ENCODE measurements at regions not wholly inside any gene's neighbourhood (a gene's known extent, or its start where the extent isn't known, plus 50 kb on each side); places are given as distances from the start of the nearest gene placed in this dataset.

GRCh38 chr13:50387051-50387581 is 371.9 kb downstream of the KCNRG start:
- no peaks in the 10 kb centered on the region for H3K36me3 ChIP-seq
- intact Hi-C loops (cut with DNase I): no loop called here

GRCh38 chr13:50388481-50388880 is 373.2 kb downstream of the KCNRG start:
- H3K36me3 ChIP-seq: no peaks in the 10 kb centered on the region
- 71% methylated on average over 3 of the region's 3 CpGs for WGBS
- no peak for DNase-seq (ENCODE audit: low spot score)
- no peaks in the 10 kb centered on the region for H3K27me3 ChIP-seq (replicated peaks; ENCODE audit: insufficient read depth)
- H3K4me1 ChIP-seq (replicated peaks): no peaks in the 10 kb centered on the region
- no peaks in the 10 kb centered on the region for H3K9me3 ChIP-seq
- TF ChIP-seq POLR2AphosphoS5 (IDR thresholded peaks at IDR 0.05) (no peak), CTCF (IDR thresholded peaks at IDR 0.05) (no peak), POLR2A (IDR thresholded peaks at IDR 0.05) (no peak)
- no peak overlapping the region for H3K27ac ChIP-seq
- intact Hi-C loops (cut with DNase I): no loop called here
- no peak overlapping the region for H3K4me3 ChIP-seq

More at GRCh38 chr13:50387051-50387581, 371.9 kb downstream of the KCNRG start:
- H3K9me3 ChIP-seq: no peaks in the 10 kb centered on the region
- 35% methylated on average over 6 of the region's 6 CpGs for WGBS
- H3K4me3 ChIP-seq: no peak overlapping the region
- H3K27me3 ChIP-seq (replicated peaks; ENCODE audit: insufficient read depth): no peaks in the 10 kb centered on the region
- peak overlapping the region; percentile 33 to 49 for H3K27ac ChIP-seq
- H3K4me1 ChIP-seq (replicated peaks): no peaks in the 10 kb centered on the region
- TF ChIP-seq POLR2A (IDR thresholded peaks at IDR 0.05): no peak
- no peak for TF ChIP-seq POLR2AphosphoS5 (IDR thresholded peaks at IDR 0.05)
- TF ChIP-seq CTCF (IDR thresholded peaks at IDR 0.05): peak in 2 of 4 experiments; percentile 34 to 40
- DNase-seq (ENCODE audit: low spot score): peak; percentile 44

GRCh38 chr13:50389726-50390125 is 374.5 kb downstream of the KCNRG start:
- H3K4me3 ChIP-seq: no peak overlapping the region
- 92% methylated on average over 4 of the region's 4 CpGs for WGBS
- no peaks in the 10 kb centered on the region for H3K9me3 ChIP-seq
- no peak for DNase-seq (ENCODE audit: low spot score)
- no peak overlapping the region for H3K27ac ChIP-seq
- H3K4me1 ChIP-seq (replicated peaks): no peaks in the 10 kb centered on the region
- intact Hi-C loops (cut with DNase I): no loop called here
- H3K36me3 ChIP-seq: no peaks in the 10 kb centered on the region
- no peaks in the 10 kb centered on the region for H3K27me3 ChIP-seq (replicated peaks; ENCODE audit: insufficient read depth)
- TF ChIP-seq POLR2A (IDR thresholded peaks at IDR 0.05): no peak

- Histone ChIP-seq H3K4me3 (no peak overlapping the region), H3K36me3 (no peaks in the 10 kb centered on the region), H3K27ac (no peak overlapping the region), H3K27me3 (replicated peaks; ENCODE audit: insufficient read depth) (no peaks in the 10 kb centered on the region), H3K4me1 (replicated peaks) (no peaks in the 10 kb centered on the region), H3K9me3 (no peaks in the 10 kb centered on the region)
- TF ChIP-seq POLR2AphosphoS5 (IDR thresholded peaks at IDR 0.05): no peak
- TF ChIP-seq CTCF (IDR thresholded peaks at IDR 0.05): no peak
- no peak for TF ChIP-seq POLR2A (IDR thresholded peaks at IDR 0.05)
- no peak for DNase-seq (ENCODE audit: low spot score)
- intact Hi-C loops (cut with DNase I): no loop called here
- 84% methylated on average over 3 of the region's 3 CpGs for WGBS
Observed at GRCh38 chr13:50390503-50391248, 375.4 kb downstream of the KCNRG start.

- Histone ChIP-seq H3K27ac (no peak overlapping the region), H3K27me3 (replicated peaks; ENCODE audit: insufficient read depth) (no peaks in the 10 kb centered on the region), H3K4me1 (replicated peaks) (no peaks in the 10 kb centered on the region), H3K4me3 (no peak overlapping the region), H3K9me3 (no peaks in the 10 kb centered on the region), H3K36me3 (no peaks in the 10 kb centered on the region)
- TF ChIP-seq POLR2A (IDR thresholded peaks at IDR 0.05) (no peak), CTCF (IDR thresholded peaks at IDR 0.05) (no peak), POLR2AphosphoS5 (IDR thresholded peaks at IDR 0.05) (no peak)
- intact Hi-C loops (cut with DNase I): no loop called here
- WGBS: 82% methylated on average over 1 of the region's 1 CpG
- DNase-seq (ENCODE audit: low spot score): no peak
Observed at GRCh38 chr13:50392977-50393376, 377.7 kb downstream of the KCNRG start.

Measured in prostate gland (tissue), 2 donors.